ENCODE measurements at regions not wholly inside any gene's neighbourhood (a gene's known extent, or its start where the extent isn't known, plus 50 kb on each side); places are given as distances from the start of the nearest gene placed in this dataset.

GRCh38 chr2:11096591-11096990 lies 58.7 kb upstream of the SLC66A3 start:
- DNase-seq (ENCODE audit: low read depth): no peak
- TF ChIP-seq CTCF (IDR thresholded peaks at IDR 0.05; ENCODE audit: insufficient read depth, low read depth, low read length, missing control alignments): no peak
- no peak overlapping the region for H3K4me3 ChIP-seq (ENCODE audit: low read length)

- H3K4me3 ChIP-seq (ENCODE audit: low read length): no peak overlapping the region
- TF ChIP-seq CTCF (IDR thresholded peaks at IDR 0.05; ENCODE audit: insufficient read depth, low read depth, low read length, missing control alignments): no peak
- peak; percentile 47 for DNase-seq (ENCODE audit: low read depth)
These were observed 58.1 kb upstream of the SLC66A3 start for GRCh38 chr2:11097038-11097720.

GRCh38 chr2:11097854-11098387 lies 57.3 kb upstream of the SLC66A3 start:
- H3K4me3 ChIP-seq (ENCODE audit: low read length): no peak overlapping the region
- TF ChIP-seq CTCF (IDR thresholded peaks at IDR 0.05; ENCODE audit: insufficient read depth, low read depth, low read length, missing control alignments): no peak
- no peak for DNase-seq (ENCODE audit: low read depth)

GRCh38 chr2:11099122-11100065 lies 55.9 kb upstream of the SLC66A3 start:
- no peak for DNase-seq (ENCODE audit: low read depth)
- no peak for TF ChIP-seq CTCF (IDR thresholded peaks at IDR 0.05; ENCODE audit: insufficient read depth, low read depth, low read length, missing control alignments)
- no peak overlapping the region for H3K4me3 ChIP-seq (ENCODE audit: low read length)

- TF ChIP-seq CTCF (IDR thresholded peaks at IDR 0.05; ENCODE audit: insufficient read depth, low read depth, low read length, missing control alignments): no peak
- DNase-seq (ENCODE audit: low read depth): no peak
- no peak overlapping the region for H3K4me3 ChIP-seq (ENCODE audit: low read length)
These were observed 55.1 kb upstream of the SLC66A3 start for GRCh38 chr2:11100130-11100529.

- no peak for TF ChIP-seq CTCF (IDR thresholded peaks at IDR 0.05; ENCODE audit: insufficient read depth, low read depth, low read length, missing control alignments)
- H3K4me3 ChIP-seq (ENCODE audit: low read length): no peak overlapping the region
- no peak for DNase-seq (ENCODE audit: low read depth)
These were observed 54.3 kb upstream of the SLC66A3 start for GRCh38 chr2:11100976-11101375.

Measured in epithelial cell of esophagus (primary cell).